ENCODE measurements at regions not wholly inside any gene's neighbourhood (a gene's known extent, or its start where the extent isn't known, plus 50 kb on each side); places are given as distances from the start of the nearest gene placed in this dataset.

GRCh38 chr5:173806270-173807035 is 81.7 kb upstream of the CPEB4 start:
- peaks cover 11% of the 10 kb centered on the region; the same call in 1 of the 2 replicates for H3K23me2 ChIP-seq (ENCODE audit: low read depth, low read length)
- H3K23ac ChIP-seq (ENCODE audit: insufficient read length) = no peak overlapping the region
- FAIRE-seq = no peak
- TF ChIP-seq CBX8 (IDR thresholded peaks at IDR 0.05; ENCODE audit: borderline replicate concordance, low read depth, low read length) (no peak), RNF2 (IDR thresholded peaks at IDR 0.05; ENCODE audit: borderline replicate concordance, low read depth, low read length, missing control alignments, poor library complexity, severe bottlenecking) (no peak), CBX5 (IDR thresholded peaks at IDR 0.05; ENCODE audit: low read depth, low read length) (no peak), HDAC2 (IDR thresholded peaks at IDR 0.05; ENCODE audit: borderline replicate concordance in 1 of 2, low read depth in 2 of 2, low read length in 2 of 2) (no peak), SP1 (IDR thresholded peaks at IDR 0.05; ENCODE audit: low read depth, low read length) (no peak), CHD2 (IDR thresholded peaks at IDR 0.05; ENCODE audit: low read length) (no peak), MAX (IDR thresholded peaks at IDR 0.05) (no peak), CTBP2 (IDR thresholded peaks at IDR 0.05; ENCODE audit: borderline replicate concordance, insufficient read depth, insufficient read length, low read length) (no peak), ATF2 (IDR thresholded peaks at IDR 0.05; ENCODE audit: low read length) (no peak)
- peaks cover 0 to 2% (median 0%) of the 10 kb centered on the region in 4 experiments; a peak in 1 of 7 replicates for H3K4me1 ChIP-seq (replicated peaks in 1 of 4; ENCODE audit: control insufficient read depth in 3 of 4, insufficient read depth in 4 of 4, low read length in 3 of 4)
- no peak overlapping the region for H4K8ac ChIP-seq (ENCODE audit: extremely low read depth, insufficient read depth, low read length)
- no peak overlapping the region for H3K14ac ChIP-seq (ENCODE audit: insufficient read length)
- CTCF ChIA-PET (ENCODE audit: partially characterized antibody) = interaction anchor here (1.2 to 2.0 kb wide), 3 partner anchors 9 to 19 kb away, joined by 3 to 5 read pairs (median 3); no protein-coding TSS in a partner anchor
- H2BK20ac ChIP-seq (ENCODE audit: low read length) = no peak overlapping the region
- no peak overlapping the region for H2BK15ac ChIP-seq (ENCODE audit: low read length)
- H3K79me2 ChIP-seq (ENCODE audit: control insufficient read depth in 1 of 2, insufficient read depth in 2 of 2, low read length in 2 of 2) = no peaks in the 10 kb centered on the region
- no peak overlapping the region for H3K4me2 ChIP-seq (ENCODE audit: insufficient read depth in 1 of 2, low read depth in 2 of 2, low read length in 2 of 2)
- H3K27me3 ChIP-seq (replicated peaks in 1 of 4; ENCODE audit: control insufficient read depth in 3 of 4, extremely low read depth in 1 of 4, insufficient read depth in 3 of 4, low read length in 3 of 4) = no peaks in the 10 kb centered on the region
- H3K4me3 ChIP-seq (ENCODE audit: extremely low read depth in 1 of 4, insufficient read depth in 2 of 4, low read depth in 3 of 4, low read length in 4 of 4) = no peak overlapping the region
- peaks cover 0 to 6% of the 10 kb centered on the region in 2 experiments for H4K20me1 ChIP-seq (replicated peaks in 1 of 2; ENCODE audit: control insufficient read depth in 1 of 2, insufficient read depth in 2 of 2, low read length in 2 of 2)
- H3K79me1 ChIP-seq (ENCODE audit: low read depth, low read length) = no peaks in the 10 kb centered on the region
- no peak overlapping the region for H2BK120ac ChIP-seq (replicated peaks; ENCODE audit: low read depth, low read length)
- H3K9ac ChIP-seq (replicated peaks in 1 of 4; ENCODE audit: extremely low read depth in 1 of 4, low read depth in 3 of 4, low read length in 3 of 4) = no peak overlapping the region
- H4K91ac ChIP-seq (replicated peaks; ENCODE audit: insufficient read length, low read length) = no peak overlapping the region
- no peak overlapping the region for H2AFZ ChIP-seq (ENCODE audit: low read length)
- H4K5ac ChIP-seq (ENCODE audit: insufficient read length, low read depth, low read length) = no peak overlapping the region
- no peak overlapping the region; the same call in 1 of the 2 replicates for H2BK5ac ChIP-seq (ENCODE audit: low read depth, low read length)
- no peak for DNase-seq (ENCODE audit: low read depth in 1 of 2, low spot score in 2 of 2)
- H3K36me3 ChIP-seq (ENCODE audit: control insufficient read depth in 2 of 4, insufficient read depth in 4 of 4, low read length in 3 of 4) = no peaks in the 10 kb centered on the region
- H2BK12ac ChIP-seq (ENCODE audit: low read depth, low read length) = no peak overlapping the region
- no peak overlapping the region for H3K18ac ChIP-seq (ENCODE audit: extremely low read depth, low read length)
- H3K4ac ChIP-seq (replicated peaks; ENCODE audit: insufficient read length, low read depth, low read length) = no peak overlapping the region
- H2AK5ac ChIP-seq (ENCODE audit: low read depth, low read length) = no peak overlapping the region
- POLR2A ChIA-PET (ENCODE audit: partially characterized antibody) = no interaction called here
- no peak overlapping the region for H3K56ac ChIP-seq (replicated peaks; ENCODE audit: insufficient read length, low read depth, low read length)
- H3K9me3 ChIP-seq (ENCODE audit: insufficient read depth in 2 of 2, low read depth in 1 of 2, low read length in 1 of 2) = peaks cover 0 to 6% of the 10 kb centered on the region in 2 experiments; a peak in 2 of 4 replicates
- 85% methylated on average over 7 of the region's 7 CpGs; no CpG with 5 or more reads in 1 of the 2 experiments for WGBS, 2 experiments (ENCODE audit: extremely low coverage in 1 of 2, insufficient coverage in 1 of 2, insufficient read length in 1 of 2, insufficient replicate concordance in 2 of 2, low coverage in 1 of 2, low lambda C conversion rate in 2 of 2, missing lambda C conversion rate in 1 of 2)
- no peak overlapping the region for H3K27ac ChIP-seq (ENCODE audit: low read depth, low read length)
